Transverse colon (tissue), 4 donors: ENCODE measurements at regions not wholly inside any gene's neighbourhood (a gene's known extent, or its start where the extent isn't known, plus 50 kb on each side); places are given as distances from the start of the nearest gene placed in this dataset.
"Not testable (repeated sequence)": the region's sequence is repeated elsewhere in the genome, so short reads cannot be mapped to it uniquely, and the experiment has no call there.

ENCODE experiments used
- DNase-seq: peaks from one replicate; pipeline ENCODE4 v3.0.0-alpha.2; 2019
- H3K27ac ChIP-seq, 4 donors: fragments of 200-600 bp; sonication (generic); 2 replicates each; pipeline ENCODE4 v1.5.1; 2016 to 2018; ENCODE audit warnings: inconsistent platforms in 4 of 4
- H3K27me3 ChIP-seq: fragments of 200-600 bp; sonication (generic); 2 replicates; pipeline ENCODE4 v1.5.1; 2017; ENCODE audit warnings: inconsistent platforms
- H3K36me3 ChIP-seq, 4 donors: fragments of 200-600 bp; sonication (generic); 2 replicates each; pipeline ENCODE4 v1.5.1; 2017 to 2019; ENCODE audit warnings: inconsistent platforms in 4 of 4
- H3K4me1 ChIP-seq, 4 donors: fragments of 200-600 bp; sonication (generic); 2 replicates each; pipeline ENCODE4 v1.5.1; 2017 to 2020; ENCODE audit warnings: inconsistent platforms in 4 of 4
- H3K4me3 ChIP-seq, 4 donors: fragments of 200-600 bp; sonication (generic); 1 replicate in 1 of 4; 2 replicates in 3 of 4; pipeline versions ENCODE4 v1.5.1 to v1.6.1; 2017 to 2019; ENCODE audit warnings: inconsistent platforms in 4 of 4
- H3K9me3 ChIP-seq, 2 donors: fragments of 200-600 bp; sonication (generic); 2 replicates each; pipeline ENCODE4 v1.5.1; 2017 to 2019; ENCODE audit warnings: inconsistent platforms in 2 of 2
- EP300 ChIP-seq: sonication (generic); formaldehyde crosslinking; IDR thresholded peaks from one replicate; pipeline ENCODE4 v1.6.1; 2017; ENCODE audit warnings: antibody characterized with exemption, low read depth
- POLR2A ChIP-seq: fragments of 450-650 bp; IDR thresholded peaks from one replicate; pipeline ENCODE4 v1.6.1; 2016; ENCODE audit warnings: antibody characterized with exemption, mild to moderate bottlenecking, moderate library complexity
- POLR2AphosphoS5 ChIP-seq, 3 donors: sonication (generic); formaldehyde crosslinking; IDR thresholded peaks; one replicate each; pipeline ENCODE4 v1.6.1; 2016; ENCODE audit warnings: antibody characterized with exemption in 3 of 3
- WGBS, 2 donors: methylation state at CpG; one replicate each; pipeline ENCODE4 v1.1.5; 2018; ENCODE audit warnings: low coverage in 1 of 2; 5-methylcytosine and 5-hydroxymethylcytosine counted together
- in situ Hi-C, 4 donors: fragments of 200-750 bp; cut with MboI; loops; one replicate each; pipeline versions ENCODE4 v1.15.0 to v1.15.1; 2017; ENCODE audit warnings: low sequenced_read_pairs in 3 of 4, low pct_ligation_motif_present in 1 of 4, low pct_unique_long_range_greater_than_20kb in 1 of 4
- intact Hi-C: fragments of 100-400 bp; cut with DNase I; formaldehyde crosslinking; loops from one replicate; pipeline ENCODE4 v1.15.1; 2023; ENCODE audit warnings: low total_unique reads
- TF ChIP-seq, protein P1 (sequence below), 5 experiments: fragments of 200-600 bp in 3 of 5; fragments of 450-650 bp in 2 of 5; sonication (generic) in 3 of 5; IDR thresholded peaks; 1 replicate in 2 of 5; 2 replicates in 3 of 5; pipeline ENCODE4 v1.5.1; 2016 to 2017; ENCODE audit warnings: antibody characterized with exemption in 5 of 5, inconsistent platforms in 3 of 5, mild to moderate bottlenecking in 2 of 5, moderate library complexity in 1 of 5

DNA sequence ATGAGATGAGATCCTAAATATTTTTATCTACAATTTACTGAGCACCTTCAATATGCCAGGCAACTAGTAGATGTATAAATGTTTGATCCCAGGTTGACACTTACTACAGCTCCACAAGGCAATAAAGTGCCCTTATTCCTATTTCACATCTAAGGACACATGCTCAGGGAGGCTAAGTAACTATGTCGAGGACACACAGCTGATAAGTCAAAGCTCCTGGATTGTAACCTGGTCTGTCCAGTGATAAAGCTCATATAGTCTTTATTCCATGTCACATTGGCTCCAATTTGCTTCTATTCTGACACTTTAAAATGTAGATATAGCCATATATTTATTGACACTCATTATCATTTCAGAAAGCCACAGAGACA is 93.8 kb upstream of the BMAL1 start:
- no peak overlapping the region for H3K27ac ChIP-seq
- H3K9me3 ChIP-seq = peaks cover 8 to 14% of the 10 kb centered on the region in 2 donors
- WGBS, 2 donors = 89% methylated on average over 1 of the region's 1 CpG; no CpG with 5 or more reads in 1 of the 2 donors
- H3K4me1 ChIP-seq = peaks cover 0 to 9% (median 3%) of the 10 kb centered on the region in 4 donors
- H3K27me3 ChIP-seq = no peaks in the 10 kb centered on the region
- in situ Hi-C loops = loop anchor here in 2 of 4 donors (10.0 kb wide), 1 partner anchor 219 kb away; no protein-coding TSS in a partner anchor
- DNase-seq = no peak
- H3K4me3 ChIP-seq = no peak overlapping the region
- TF ChIP-seq EP300 (no peak), POLR2AphosphoS5 (IDR thresholded peaks at IDR 0.05) (no peak), POLR2A (no peak)
- TF ChIP-seq, protein P1, sequence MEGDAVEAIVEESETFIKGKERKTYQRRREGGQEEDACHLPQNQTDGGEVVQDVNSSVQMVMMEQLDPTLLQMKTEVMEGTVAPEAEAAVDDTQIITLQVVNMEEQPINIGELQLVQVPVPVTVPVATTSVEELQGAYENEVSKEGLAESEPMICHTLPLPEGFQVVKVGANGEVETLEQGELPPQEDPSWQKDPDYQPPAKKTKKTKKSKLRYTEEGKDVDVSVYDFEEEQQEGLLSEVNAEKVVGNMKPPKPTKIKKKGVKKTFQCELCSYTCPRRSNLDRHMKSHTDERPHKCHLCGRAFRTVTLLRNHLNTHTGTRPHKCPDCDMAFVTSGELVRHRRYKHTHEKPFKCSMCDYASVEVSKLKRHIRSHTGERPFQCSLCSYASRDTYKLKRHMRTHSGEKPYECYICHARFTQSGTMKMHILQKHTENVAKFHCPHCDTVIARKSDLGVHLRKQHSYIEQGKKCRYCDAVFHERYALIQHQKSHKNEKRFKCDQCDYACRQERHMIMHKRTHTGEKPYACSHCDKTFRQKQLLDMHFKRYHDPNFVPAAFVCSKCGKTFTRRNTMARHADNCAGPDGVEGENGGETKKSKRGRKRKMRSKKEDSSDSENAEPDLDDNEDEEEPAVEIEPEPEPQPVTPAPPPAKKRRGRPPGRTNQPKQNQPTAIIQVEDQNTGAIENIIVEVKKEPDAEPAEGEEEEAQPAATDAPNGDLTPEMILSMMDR (IDR thresholded peaks at IDR 0.05) = no peak
- H3K36me3 ChIP-seq = no peaks in the 10 kb centered on the region
- intact Hi-C loops = no loop called here

DNA sequence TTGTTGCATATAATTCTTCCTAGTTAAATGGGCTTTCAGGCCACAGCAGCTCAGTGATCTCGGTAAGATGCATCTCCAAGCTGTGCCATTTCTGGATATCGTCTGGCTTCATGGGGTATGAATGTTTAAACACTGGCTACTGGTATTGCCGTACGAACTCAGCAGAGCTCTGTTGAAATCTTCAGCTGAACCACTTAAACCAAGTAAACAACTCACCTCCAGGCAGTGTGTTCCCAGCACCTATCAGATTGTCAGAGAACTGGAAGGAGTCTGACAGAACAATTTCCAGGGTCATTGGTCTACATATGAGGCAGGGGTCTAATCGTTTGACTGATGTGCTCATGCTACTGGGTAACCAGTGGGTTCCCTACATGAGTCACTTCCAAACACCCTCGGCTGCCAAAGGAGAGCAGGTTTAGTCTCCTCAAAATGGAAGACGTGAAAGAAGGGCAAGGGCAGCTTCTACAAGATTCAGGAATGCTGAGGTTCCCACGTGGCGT is 93.2 kb upstream of the BMAL1 start:
- no peak overlapping the region for H3K4me3 ChIP-seq
- 55 to 68% methylated on average over 6 to 9 of the region's 9 CpGs for WGBS, 2 donors
- intact Hi-C loops (no loop called here), in situ Hi-C loops (loop anchor here in 2 of 4 donors (10.0 kb wide), 1 partner anchor 220 kb away; no protein-coding TSS in a partner anchor)
- no peaks in the 10 kb centered on the region for H3K27me3 ChIP-seq
- H3K4me1 ChIP-seq = peaks cover 0 to 9% (median 3%) of the 10 kb centered on the region in 4 donors
- H3K9me3 ChIP-seq = peaks cover 8 to 15% of the 10 kb centered on the region in 2 donors
- H3K27ac ChIP-seq = no peak overlapping the region
- H3K36me3 ChIP-seq = no peaks in the 10 kb centered on the region
- DNase-seq = no peak
- TF ChIP-seq POLR2AphosphoS5 (IDR thresholded peaks at IDR 0.05) (no peak), EP300 (no peak)

DNA sequence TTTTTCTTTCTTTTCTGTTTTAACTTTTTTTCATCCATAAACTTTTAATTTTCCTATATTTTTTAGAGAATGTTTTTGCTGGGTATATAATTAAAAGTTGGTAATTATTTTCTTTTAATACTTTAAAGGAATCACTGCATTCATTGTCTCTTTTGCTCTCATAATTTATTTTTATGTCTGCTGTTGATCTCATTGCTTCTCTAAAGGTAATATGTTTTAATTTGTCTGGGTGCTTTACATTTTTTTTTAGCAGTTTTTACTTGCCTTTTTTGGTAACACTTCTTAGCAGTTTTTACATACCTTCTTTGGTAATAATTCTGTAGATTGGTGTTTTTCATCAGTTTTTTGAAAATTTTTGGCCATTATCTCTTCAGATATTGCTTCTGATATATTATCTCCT is 89.4 kb upstream of the BMAL1 start:
- no peak overlapping the region for H3K27ac ChIP-seq
- no peak overlapping the region for H3K4me3 ChIP-seq
- in situ Hi-C loops = loop anchor here in 2 of 4 donors (10.0 kb wide), 1 partner anchor 223 kb away; no protein-coding TSS in a partner anchor
- H3K36me3 ChIP-seq = no peaks in the 10 kb centered on the region
- TF ChIP-seq, protein P1 (IDR thresholded peaks at IDR 0.05) = no peak
- no peak for TF ChIP-seq POLR2A
- TF ChIP-seq EP300 = no peak
- no peak for TF ChIP-seq POLR2AphosphoS5 (IDR thresholded peaks at IDR 0.05)
- peaks cover 8 to 15% of the 10 kb centered on the region in 2 donors for H3K9me3 ChIP-seq
- DNase-seq = no peak
- intact Hi-C loops = no loop called here
- no peaks in the 10 kb centered on the region for H3K27me3 ChIP-seq
- H3K4me1 ChIP-seq = peaks cover 0 to 4% (median 2%) of the 10 kb centered on the region in 4 donors

DNA sequence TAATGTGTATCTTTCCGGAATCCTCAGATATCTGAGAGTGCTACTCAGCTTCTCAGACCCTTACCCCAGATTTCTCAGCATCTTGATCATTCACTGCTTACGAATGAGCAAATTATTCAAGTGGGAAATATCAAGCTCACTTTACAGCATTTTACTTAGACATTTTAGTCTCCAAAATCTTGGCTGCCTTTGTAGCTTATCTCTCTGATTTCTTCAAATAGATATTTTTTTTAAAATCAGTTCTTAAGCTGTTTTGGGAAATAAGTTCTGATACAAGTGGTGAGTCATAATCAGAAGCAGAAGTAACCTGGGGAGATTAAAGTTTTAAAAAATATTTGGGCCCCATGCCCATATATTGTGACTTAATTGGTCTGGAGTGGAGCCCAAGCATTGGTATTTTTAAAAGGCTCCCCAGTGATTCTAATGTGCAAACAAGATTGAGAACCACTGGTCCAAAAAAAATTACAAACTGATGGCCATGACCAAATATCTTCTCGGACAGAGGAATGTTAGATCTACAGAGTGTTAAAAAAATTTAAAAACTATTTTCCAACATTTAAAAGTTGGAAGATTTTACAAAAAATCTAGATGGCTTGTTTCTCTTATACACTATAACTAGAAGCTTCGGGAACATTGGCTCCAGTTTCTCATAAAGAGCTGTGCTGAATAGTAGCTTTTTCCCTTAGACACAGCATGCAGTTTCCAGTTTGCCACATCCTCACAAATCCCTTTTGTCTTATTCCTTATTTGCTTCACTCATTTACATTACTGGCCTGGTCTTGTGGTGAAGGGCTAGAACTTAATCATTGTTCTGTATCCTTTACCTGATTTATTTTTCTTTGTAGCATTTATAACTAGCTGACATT is 87.8 kb upstream of the BMAL1 start:
- H3K27ac ChIP-seq = no peak overlapping the region
- no peaks in the 10 kb centered on the region for H3K4me1 ChIP-seq
- no peak overlapping the region for H3K4me3 ChIP-seq
- no peak for DNase-seq
- H3K27me3 ChIP-seq = no peaks in the 10 kb centered on the region
- H3K36me3 ChIP-seq = no peaks in the 10 kb centered on the region
- H3K9me3 ChIP-seq = peaks cover 8 to 15% of the 10 kb centered on the region in 2 donors
- intact Hi-C loops = no loop called here
- WGBS, 2 donors = 86% methylated on average over 4 of the region's 4 CpGs
- TF ChIP-seq EP300 (no peak), POLR2AphosphoS5 (IDR thresholded peaks at IDR 0.05) (no peak), POLR2A (no peak)
- in situ Hi-C loops = loop anchor here in 2 of 4 donors (10.0 kb wide), 1 partner anchor 225 kb away; no protein-coding TSS in a partner anchor

DNA sequence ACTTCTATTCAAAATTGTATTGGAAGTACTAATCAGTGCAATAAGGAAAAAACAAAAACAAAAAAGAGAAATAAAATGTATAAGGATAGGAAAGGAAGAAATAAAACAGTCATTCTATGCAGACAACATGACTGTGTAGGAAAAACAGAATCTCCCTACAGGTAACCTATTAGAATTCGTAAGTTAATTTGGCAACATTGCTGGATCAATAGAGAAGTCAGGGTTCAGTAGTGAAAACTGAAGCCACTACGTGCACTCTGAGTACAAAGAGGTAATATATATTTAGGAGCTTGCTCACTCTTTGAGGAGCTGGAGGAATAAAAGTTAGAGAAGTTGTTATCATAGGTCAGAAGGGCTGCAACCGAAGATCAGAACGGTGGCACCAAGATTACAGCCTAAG is 84.0 kb upstream of the BMAL1 start:
- no peak overlapping the region for H3K27ac ChIP-seq
- 68 to 77% methylated on average over 4 of the region's 4 CpGs for WGBS, 2 donors
- TF ChIP-seq POLR2AphosphoS5 (IDR thresholded peaks at IDR 0.05) = no peak
- TF ChIP-seq, protein P1 (IDR thresholded peaks at IDR 0.05) = no peak
- TF ChIP-seq EP300 = no peak
- no peak for TF ChIP-seq POLR2A
- no peaks in the 10 kb centered on the region for H3K4me1 ChIP-seq
- in situ Hi-C loops = no loop called here
- intact Hi-C loops = no loop called here
- H3K9me3 ChIP-seq = peaks cover 8 to 11% of the 10 kb centered on the region in 2 donors
- no peak for DNase-seq
- H3K4me3 ChIP-seq = no peak overlapping the region
- H3K27me3 ChIP-seq = no peaks in the 10 kb centered on the region
- H3K36me3 ChIP-seq = no peaks in the 10 kb centered on the region

DNA sequence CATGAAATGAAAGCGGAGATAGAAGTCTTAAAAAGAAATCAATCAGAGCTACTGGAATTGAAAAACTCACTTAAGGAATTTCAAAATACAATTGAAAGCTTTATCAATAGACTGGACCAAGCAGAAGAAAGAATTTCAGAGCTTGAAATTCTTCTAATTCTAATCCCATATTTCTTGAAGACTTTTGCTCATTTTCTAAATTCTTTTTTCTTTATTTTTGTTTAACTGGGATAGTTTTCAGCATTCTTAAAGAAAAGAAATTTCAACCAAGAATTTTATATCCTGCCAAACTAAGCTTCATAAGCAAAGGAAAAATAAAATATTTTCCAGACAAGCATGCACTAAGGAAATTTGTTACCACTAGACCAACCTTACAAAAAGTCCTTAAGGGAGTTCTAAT is 80.2 kb upstream of the BMAL1 start:
- in situ Hi-C loops, H3K27ac ChIP-seq, H3K9me3 ChIP-seq, H3K36me3 ChIP-seq, DNase-seq, H3K4me1 ChIP-seq, H3K4me3 ChIP-seq, H3K27me3 ChIP-seq: not testable (repeated sequence)
- intact Hi-C loops = loop anchor here (2.0 kb wide), 1 partner anchor 35 kb away; no protein-coding TSS in a partner anchor
- 0 to 93% methylated on average over 1 of the region's 1 CpG for WGBS, 2 donors
